ENCODE measurements at regions not wholly inside any gene's neighbourhood (a gene's known extent, or its start where the extent isn't known, plus 50 kb on each side); places are given as distances from the start of the nearest gene placed in this dataset.

DNA sequence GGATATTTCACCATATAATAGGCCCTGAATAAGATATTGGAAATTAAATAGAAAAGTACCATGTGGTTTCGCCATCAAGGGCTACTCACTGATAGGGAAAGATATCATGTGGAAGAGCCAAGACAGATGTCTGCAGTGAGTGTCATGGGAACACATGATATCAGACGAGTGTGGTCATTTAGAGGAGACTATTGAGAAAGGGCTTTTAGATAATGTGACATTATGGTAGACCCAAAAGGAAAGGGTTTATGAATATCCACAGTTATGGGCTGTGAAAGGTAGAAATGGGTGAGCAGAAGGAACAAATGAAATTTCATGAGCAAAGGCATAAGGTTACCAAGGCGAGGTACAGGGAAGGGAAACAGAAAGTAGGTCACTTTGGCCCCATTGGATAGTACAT, 182.3 kb upstream of the PRSS16 start:
- ChIA-PET CTCF (no interaction called here), SMC1A (ENCODE audit: uncharacterized antibody, unreplicated experiment) (no interaction called here), POLR2A (no interaction called here), RAD21 (ENCODE audit: unreplicated experiment) (no interaction called here)
- no peaks in the 10 kb centered on the region for H3K79me2 ChIP-seq (ENCODE audit: control insufficient read depth, insufficient read depth, low read length)
- H2AFZ ChIP-seq (ENCODE audit: control insufficient read depth, low read depth, low read length): no peak overlapping the region
- H3K4me1 ChIP-seq (ENCODE audit: control insufficient read depth, insufficient read depth, low read length): no peaks in the 10 kb centered on the region
- no peak overlapping the region for H3K27ac ChIP-seq (ENCODE audit: control insufficient read depth, insufficient read depth)
- DNase-seq (ENCODE audit: low read depth, low spot score): no peak
- no peak for FAIRE-seq
- H3K9me3 ChIP-seq (replicated peaks; ENCODE audit: control insufficient read depth, insufficient read depth, low read length): no peaks in the 10 kb centered on the region
- no peak overlapping the region for H3K4me2 ChIP-seq (ENCODE audit: control insufficient read depth, insufficient read depth)
- intact Hi-C loops (cut with micrococcal nuclease; ENCODE audit: unreplicated experiment): no loop called here
- TF ChIP-seq CBX3 (IDR thresholded peaks at IDR 0.05; ENCODE audit: borderline replicate concordance, low read depth) (no peak), ATF3 (IDR thresholded peaks at IDR 0.05; ENCODE audit: borderline replicate concordance, extremely low read depth, low read depth, low read length) (no peak), IRF4 (IDR thresholded peaks at IDR 0.05; ENCODE audit: low read depth, low read length) (no peak), NBN (IDR thresholded peaks at IDR 0.05) (no peak), SMAD1 (IDR thresholded peaks at IDR 0.05; ENCODE audit: low read depth, partially characterized antibody) (no peak), POLR2AphosphoS2 (IDR thresholded peaks at IDR 0.05; ENCODE audit: low read depth, low read length) (no peak), KDM1A (IDR thresholded peaks at IDR 0.05; ENCODE audit: borderline replicate concordance) (no peak), ZNF24 (IDR thresholded peaks at IDR 0.05) (peak; percentile 84), E2F4 (IDR thresholded peaks at IDR 0.05; ENCODE audit: low read depth, low read length) (no peak), IRF3 (IDR thresholded peaks at IDR 0.05) (no peak), ZNF687 (IDR thresholded peaks at IDR 0.05) (peak; percentile 38; the same call in 1 of the 2 replicates), RBBP5 (conservative IDR thresholded peaks at IDR 0.05) (no peak)
- peak; percentile 53 for ATAC-seq
- H3K9ac ChIP-seq (ENCODE audit: control insufficient read depth, insufficient read depth, low read length): no peak overlapping the region
- no peaks in the 10 kb centered on the region for H4K20me1 ChIP-seq (ENCODE audit: control insufficient read depth, insufficient read depth)
- no TSS peak for BruUV-seq (replicated peaks)
- in situ Hi-C loops (cut with MboI): no loop called here
- WGBS (ENCODE audit: insufficient coverage, insufficient replicate concordance, low lambda C conversion rate, missing lambda C conversion rate): 32% methylated on average over 3 of the region's 3 CpGs
- no peak overlapping the region for H3K4me3 ChIP-seq
- no peaks in the 10 kb centered on the region for H3K36me3 ChIP-seq (ENCODE audit: control insufficient read depth in 2 of 2, insufficient read depth in 2 of 2, low read length in 1 of 2)
- H3K27me3 ChIP-seq (replicated peaks in 1 of 2; ENCODE audit: control insufficient read depth in 2 of 2, insufficient read depth in 2 of 2, low read length in 1 of 2): no peaks in the 10 kb centered on the region
